H1 (cell line): ENCODE measurements at regions not wholly inside any gene's neighbourhood (a gene's known extent, or its start where the extent isn't known, plus 50 kb on each side); places are given as distances from the start of the nearest gene placed in this dataset.

Experiments
- EP300 ChIP-seq, 2 experiments: IDR thresholded peaks; 1 replicate in 1 of 2; 2 replicates in 1 of 2; pipeline ENCODE4 v1.6.1; 2011 to 2012; ENCODE audit warnings: low read depth in 2 of 2, low read length in 2 of 2, mild to moderate bottlenecking in 2 of 2, borderline replicate concordance in 1 of 2, inconsistent platforms in 1 of 2, moderate library complexity in 1 of 2
- POLR2AphosphoS5 ChIP-seq: IDR thresholded peaks from 2 replicates; pipeline ENCODE4 v1.6.1; 2011; ENCODE audit warnings: low read depth, low read length
- SIRT6 ChIP-seq: IDR thresholded peaks from one replicate; pipeline ENCODE4 v1.7.1; 2012; ENCODE audit warnings: low read length, inconsistent platforms
- TF ChIP-seq, protein P1 (sequence below): IDR thresholded peaks from 2 replicates; pipeline ENCODE4 v1.6.1; 2012; ENCODE audit warnings: inconsistent platforms

DNA sequence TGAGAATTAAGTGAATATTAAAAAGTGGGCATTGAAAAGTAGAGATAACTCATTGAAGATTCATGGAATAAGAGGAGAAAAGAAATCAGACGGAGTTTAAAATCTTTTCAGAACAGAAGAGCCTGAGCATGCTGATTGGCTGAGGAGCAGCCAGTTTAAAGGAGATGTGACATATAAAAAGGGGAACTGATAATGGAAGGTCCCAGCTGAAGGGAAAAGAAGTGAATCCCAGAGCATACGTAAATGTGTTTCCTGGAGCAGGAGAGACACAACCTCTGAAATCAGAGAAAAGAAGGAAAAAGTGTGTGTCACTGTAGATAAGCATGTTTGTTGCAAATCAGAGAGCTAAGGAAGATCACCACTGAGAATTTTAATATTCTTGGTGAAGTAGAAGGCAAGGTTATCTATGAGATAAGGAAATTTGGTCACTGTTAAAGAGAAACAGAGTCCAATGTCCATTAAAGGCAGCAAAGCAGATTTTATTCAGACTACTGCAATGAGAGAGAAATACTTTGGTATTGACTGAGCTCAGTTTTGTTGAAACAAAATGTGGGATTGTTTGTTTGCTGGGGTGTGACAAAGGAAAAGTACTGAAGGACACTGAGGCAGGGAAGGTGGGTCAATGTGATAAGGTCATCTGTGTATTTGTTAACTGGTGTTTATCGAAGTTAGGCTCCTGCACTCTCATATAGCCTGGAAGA, 84.6 kb upstream of the WDR72 start (continued):
- no peak for TF ChIP-seq SIRT6
- TF ChIP-seq EP300 (IDR thresholded peaks at IDR 0.05; ENCODE audit: borderline replicate concordance in 1 of 2, low read depth in 2 of 2, low read length in 2 of 2), result no peak
- TF ChIP-seq POLR2AphosphoS5, result no peak
- TF ChIP-seq, protein P1, sequence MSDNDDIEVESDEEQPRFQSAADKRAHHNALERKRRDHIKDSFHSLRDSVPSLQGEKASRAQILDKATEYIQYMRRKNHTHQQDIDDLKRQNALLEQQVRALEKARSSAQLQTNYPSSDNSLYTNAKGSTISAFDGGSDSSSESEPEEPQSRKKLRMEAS, result no peak
